Natural killer cell (primary cell): ENCODE measurements at regions not wholly inside any gene's neighbourhood (a gene's known extent, or its start where the extent isn't known, plus 50 kb on each side); places are given as distances from the start of the nearest gene placed in this dataset.
"Not testable (repeated sequence)": the region's sequence is repeated elsewhere in the genome, so short reads cannot be mapped to it uniquely, and the experiment has no call there.

Source experiments
- ATAC-seq, 3 donors: fragments of 150-1000 bp in 2 of 3; fragments of 200-7000 bp in 1 of 3; cut with Tn5 transposase; 1 replicate in 1 of 3; 2 replicates in 2 of 3; pipeline ENCODE4 v1.10.0; 2021; ENCODE audit warnings: mild to moderate bottlenecking in 2 of 3, moderate library complexity in 2 of 3
- DNase-seq, 2 donors: peaks; one replicate each; pipeline versions ENCODE4 v3.0.0 to v3.0.0-alpha.2; 2013 to 2021; ENCODE audit warnings: mixed read lengths in 1 of 2
- H3K27ac ChIP-seq: one replicate; pipeline ENCODE4 v1.5.1; 2013; ENCODE audit warnings: mild to moderate bottlenecking, low read length
- H3K27me3 ChIP-seq: one replicate; pipeline ENCODE4 v1.6.1; 2013; ENCODE audit warnings: low read length; ENCODE audit not compliant: control insufficient read depth, insufficient read depth
- H3K36me3 ChIP-seq: one replicate; pipeline ENCODE4 v1.6.1; 2013; ENCODE audit warnings: low read length; ENCODE audit not compliant: control insufficient read depth, insufficient read depth
- H3K4me1 ChIP-seq: one replicate; pipeline ENCODE4 v1.6.1; 2013; ENCODE audit warnings: low read length; ENCODE audit not compliant: control insufficient read depth, insufficient read depth
- H3K4me3 ChIP-seq: one replicate; pipeline ENCODE4 v1.5.1; 2013; ENCODE audit warnings: low read length
- H3K9me3 ChIP-seq: one replicate; pipeline ENCODE4 v1.6.1; 2013; ENCODE audit warnings: low read length; ENCODE audit not compliant: control insufficient read depth, insufficient read depth
- H3K27ac Mint-ChIP-seq, 2 donors: one replicate each; pipeline ENCODE4 v1.8.0; 2022; ENCODE audit warnings: mild to moderate bottlenecking in 2 of 2, mixed read lengths in 2 of 2, moderate library complexity in 1 of 2
- H3K27me3 Mint-ChIP-seq, 2 donors: one replicate each; pipeline ENCODE4 v1.8.0; 2022; ENCODE audit warnings: low read depth in 2 of 2, mixed read lengths in 2 of 2
- H3K36me3 Mint-ChIP-seq: one replicate; pipeline ENCODE4 v1.8.0; 2022; ENCODE audit warnings: mixed read lengths
- H3K4me1 Mint-ChIP-seq, 2 donors: one replicate each; pipeline ENCODE4 v1.8.0; 2022; ENCODE audit warnings: mixed read lengths in 2 of 2
- H3K4me3 Mint-ChIP-seq: one replicate; pipeline ENCODE4 v1.8.0; 2022; ENCODE audit warnings: mild to moderate bottlenecking, moderate library complexity, mixed read lengths
- H3K9me3 Mint-ChIP-seq, 2 donors: one replicate each; pipeline ENCODE4 v1.8.0; 2022; ENCODE audit warnings: mixed read lengths in 2 of 2
- CTCF ChIP-seq: fragments of 200-600 bp; IDR thresholded peaks from one replicate; pipeline ENCODE4 v1.8.0; 2022; ENCODE audit warnings: antibody characterized with exemption
- WGBS: methylation state at CpG from one replicate; pipeline ENCODE4 v1.1.7; 2013; ENCODE audit warnings: missing lambda C conversion rate; ENCODE audit not compliant: insufficient coverage; 5-methylcytosine and 5-hydroxymethylcytosine counted together
- intact Hi-C: fragments of 100-400 bp; cut with micrococcal nuclease; formaldehyde crosslinking; loops from one replicate; pipeline ENCODE4 v1.14.2; 2022

DNA sequence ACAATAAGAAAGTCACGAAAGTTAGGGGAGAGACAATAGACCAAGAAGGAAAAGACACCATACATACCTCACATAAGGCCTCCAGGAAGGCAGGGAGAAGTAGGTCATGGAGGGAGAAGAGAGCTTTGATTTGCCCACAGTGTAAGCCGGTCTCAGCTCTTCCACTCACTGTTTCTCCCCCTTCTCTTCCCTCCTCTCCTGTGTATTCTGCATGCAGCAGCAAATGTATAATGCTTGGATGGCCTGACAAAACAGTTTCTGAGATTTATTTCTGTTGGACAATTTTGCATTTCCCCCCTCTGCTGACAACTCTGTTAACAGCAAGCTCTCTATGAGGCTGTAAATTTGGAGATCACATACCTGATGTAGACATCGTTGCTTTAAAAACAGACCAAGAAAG, 318.9 kb downstream of the OMA1 start:
- no peaks in the 10 kb centered on the region for H3K36me3 Mint-ChIP-seq
- no peaks in the 10 kb centered on the region for H3K36me3 ChIP-seq
- no peaks in the 10 kb centered on the region for H3K9me3 Mint-ChIP-seq
- 87% methylated on average over 2 of the region's 3 CpGs for WGBS
- H3K4me3 ChIP-seq, result no peak overlapping the region
- DNase-seq (no peak), ATAC-seq (no peak)
- H3K27ac Mint-ChIP-seq, result no peak overlapping the region
- H3K27me3 Mint-ChIP-seq, result no peaks in the 10 kb centered on the region
- no peaks in the 10 kb centered on the region for H3K27me3 ChIP-seq
- intact Hi-C loops, result no loop called here
- no peak overlapping the region for H3K4me3 Mint-ChIP-seq
- H3K9me3 ChIP-seq, result no peaks in the 10 kb centered on the region
- H3K27ac ChIP-seq, result no peak overlapping the region
- no peaks in the 10 kb centered on the region for H3K4me1 ChIP-seq
- H3K4me1 Mint-ChIP-seq, result no peaks in the 10 kb centered on the region
- no peak for TF ChIP-seq CTCF

- H3K27me3 ChIP-seq, result no peaks in the 10 kb centered on the region
- H3K9me3 Mint-ChIP-seq, result no peaks in the 10 kb centered on the region
- no peak overlapping the region for H3K4me3 ChIP-seq
- WGBS, result 87% methylated on average over 3 of the region's 4 CpGs
- no peaks in the 10 kb centered on the region for H3K9me3 ChIP-seq
- H3K27ac Mint-ChIP-seq, result no peak overlapping the region
- no peaks in the 10 kb centered on the region for H3K4me1 Mint-ChIP-seq
- H3K27ac ChIP-seq, result no peak overlapping the region
- no peaks in the 10 kb centered on the region for H3K4me1 ChIP-seq
- no peaks in the 10 kb centered on the region for H3K36me3 ChIP-seq
- no peak overlapping the region for H3K4me3 Mint-ChIP-seq
- H3K36me3 Mint-ChIP-seq, result no peaks in the 10 kb centered on the region
- DNase-seq, result no peak
- ATAC-seq, result no peak
- intact Hi-C loops, result no loop called here
- H3K27me3 Mint-ChIP-seq, result peaks cover 5 to 8% of the 10 kb centered on the region in 2 donors
- no peak for TF ChIP-seq CTCF
Measured at GRCh38 chr1:58223522-58223921, 323.0 kb downstream of the OMA1 start.

DNA sequence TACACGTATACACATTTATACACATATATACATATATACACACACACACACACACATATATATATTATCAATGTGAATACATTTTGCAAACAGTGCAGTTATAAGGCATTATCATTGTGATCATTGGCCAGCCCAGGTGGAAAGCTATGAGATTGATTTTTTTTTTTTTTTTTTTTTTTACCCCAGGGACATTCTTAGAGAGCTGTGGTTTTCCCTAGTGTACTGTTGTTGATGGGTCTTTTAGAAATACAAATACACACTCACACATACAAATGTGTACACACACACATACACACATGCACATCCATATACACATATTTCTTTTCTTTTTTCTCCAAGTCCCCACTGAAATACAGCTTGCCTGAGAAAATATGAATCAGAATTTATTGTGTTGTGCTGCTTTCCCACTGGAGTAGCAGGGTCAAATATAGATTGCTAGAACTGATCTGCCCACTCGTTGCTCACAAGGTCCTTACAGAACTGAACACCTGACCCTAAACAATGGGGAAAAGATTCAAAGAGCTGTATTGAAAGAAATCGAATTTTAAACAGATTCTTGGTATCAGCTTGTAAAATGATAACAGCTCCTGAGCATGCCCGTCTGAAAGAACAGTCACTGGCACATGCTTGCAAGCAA, 325.6 kb downstream of the OMA1 start:
- no peaks in the 10 kb centered on the region for H3K36me3 Mint-ChIP-seq
- H3K27ac Mint-ChIP-seq, result no peak overlapping the region
- H3K27me3 Mint-ChIP-seq, result peaks cover 5 to 8% of the 10 kb centered on the region in 2 donors
- H3K4me1 Mint-ChIP-seq, result no peaks in the 10 kb centered on the region
- ATAC-seq (no peak), DNase-seq (no peak)
- Histone ChIP-seq H3K4me3 (no peak overlapping the region), H3K36me3 (no peaks in the 10 kb centered on the region), H3K27me3 (no peaks in the 10 kb centered on the region), H3K9me3 (no peaks in the 10 kb centered on the region), H3K27ac (no peak overlapping the region), H3K4me1 (no peaks in the 10 kb centered on the region)
- no peak for TF ChIP-seq CTCF
- no peaks in the 10 kb centered on the region for H3K9me3 Mint-ChIP-seq
- WGBS, result 74% methylated on average over 3 of the region's 4 CpGs
- no peak overlapping the region for H3K4me3 Mint-ChIP-seq
- intact Hi-C loops, result no loop called here

GRCh38 chr1:58216169-58216568, 330.4 kb downstream of the OMA1 start:
- H3K27me3 ChIP-seq, H3K27me3 Mint-ChIP-seq, H3K4me1 Mint-ChIP-seq, H3K4me3 ChIP-seq, ATAC-seq, H3K36me3 Mint-ChIP-seq, intact Hi-C loops, H3K36me3 ChIP-seq, H3K27ac Mint-ChIP-seq, H3K9me3 ChIP-seq, DNase-seq, H3K4me3 Mint-ChIP-seq, H3K27ac ChIP-seq, H3K4me1 ChIP-seq, H3K9me3 Mint-ChIP-seq: not testable (repeated sequence)
- 88% methylated on average over 1 of the region's 3 CpGs for WGBS
